GM12865 (cell line): ENCODE measurements at regions not wholly inside any gene's neighbourhood (a gene's known extent, or its start where the extent isn't known, plus 50 kb on each side); places are given as distances from the start of the nearest gene placed in this dataset.

Experiments
- DNase-seq: peaks from one replicate; pipeline ENCODE4 v3.0.0; 2010; ENCODE audit warnings: low read depth
- H3K4me3 ChIP-seq: 2 replicates; pipeline ENCODE4 v1.5.1; 2011; ENCODE audit warnings: mild to moderate bottlenecking, low read depth, low read length, control low read depth
- TF ChIP-seq, protein P1 (sequence below): IDR thresholded peaks from 2 replicates; pipeline ENCODE4 v1.5.1; 2011; ENCODE audit warnings: low read length, control low read depth, low read depth, inconsistent platforms; ENCODE audit not compliant: insufficient read depth; ENCODE audit errors: missing control alignments

DNA sequence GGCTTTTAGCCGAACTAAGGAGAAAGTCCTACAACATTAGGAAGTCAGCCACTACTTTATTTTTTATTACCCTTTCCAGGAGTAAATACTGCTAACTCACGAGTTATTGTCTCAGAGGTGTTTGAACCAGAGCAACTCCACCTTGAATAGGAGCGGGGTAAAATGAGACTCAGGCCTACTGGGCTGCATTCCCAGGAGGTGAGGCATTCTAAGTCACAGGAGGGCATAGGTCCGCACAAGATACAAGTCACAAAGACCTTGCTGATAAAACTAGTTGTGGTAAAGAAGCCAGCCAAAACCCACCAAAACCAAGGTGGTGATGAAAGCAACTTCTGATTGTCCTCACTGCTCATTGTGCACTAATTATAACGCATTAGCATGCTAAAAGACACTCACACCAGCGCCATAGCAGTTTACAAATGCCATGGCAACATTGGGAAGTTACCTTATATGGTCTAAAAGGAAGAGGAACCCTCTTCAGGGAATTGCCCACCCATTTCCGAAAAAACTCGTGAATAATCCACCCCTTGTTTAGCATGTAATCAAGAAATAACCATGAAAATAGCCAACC is 555.9 kb downstream of the IGSF11 start:
- no peak for DNase-seq
- no peak overlapping the region for H3K4me3 ChIP-seq
- TF ChIP-seq, protein P1, sequence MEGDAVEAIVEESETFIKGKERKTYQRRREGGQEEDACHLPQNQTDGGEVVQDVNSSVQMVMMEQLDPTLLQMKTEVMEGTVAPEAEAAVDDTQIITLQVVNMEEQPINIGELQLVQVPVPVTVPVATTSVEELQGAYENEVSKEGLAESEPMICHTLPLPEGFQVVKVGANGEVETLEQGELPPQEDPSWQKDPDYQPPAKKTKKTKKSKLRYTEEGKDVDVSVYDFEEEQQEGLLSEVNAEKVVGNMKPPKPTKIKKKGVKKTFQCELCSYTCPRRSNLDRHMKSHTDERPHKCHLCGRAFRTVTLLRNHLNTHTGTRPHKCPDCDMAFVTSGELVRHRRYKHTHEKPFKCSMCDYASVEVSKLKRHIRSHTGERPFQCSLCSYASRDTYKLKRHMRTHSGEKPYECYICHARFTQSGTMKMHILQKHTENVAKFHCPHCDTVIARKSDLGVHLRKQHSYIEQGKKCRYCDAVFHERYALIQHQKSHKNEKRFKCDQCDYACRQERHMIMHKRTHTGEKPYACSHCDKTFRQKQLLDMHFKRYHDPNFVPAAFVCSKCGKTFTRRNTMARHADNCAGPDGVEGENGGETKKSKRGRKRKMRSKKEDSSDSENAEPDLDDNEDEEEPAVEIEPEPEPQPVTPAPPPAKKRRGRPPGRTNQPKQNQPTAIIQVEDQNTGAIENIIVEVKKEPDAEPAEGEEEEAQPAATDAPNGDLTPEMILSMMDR, result no peak

DNA sequence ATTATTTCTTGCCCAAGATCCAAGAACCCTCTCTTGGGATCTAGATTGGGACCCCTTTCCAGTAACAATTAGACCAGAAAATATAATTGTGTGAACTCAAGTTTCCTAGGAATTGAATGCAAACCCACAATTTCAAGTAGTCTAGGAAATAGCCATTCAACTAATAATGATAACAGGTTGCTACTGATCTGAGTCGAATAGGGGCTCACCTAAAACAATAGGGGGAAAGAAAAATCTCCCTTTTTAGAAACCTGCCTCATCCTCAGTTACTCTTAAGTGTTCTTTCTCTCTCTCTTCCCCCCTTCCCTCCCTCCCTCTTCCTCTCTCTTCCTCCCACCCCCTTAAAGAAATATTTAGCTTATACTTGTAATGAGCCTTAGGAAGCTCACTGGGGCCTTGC is 555.3 kb downstream of the IGSF11 start:
- no peak overlapping the region for H3K4me3 ChIP-seq
- no peak for DNase-seq
- TF ChIP-seq, protein P1, result no peak

DNA sequence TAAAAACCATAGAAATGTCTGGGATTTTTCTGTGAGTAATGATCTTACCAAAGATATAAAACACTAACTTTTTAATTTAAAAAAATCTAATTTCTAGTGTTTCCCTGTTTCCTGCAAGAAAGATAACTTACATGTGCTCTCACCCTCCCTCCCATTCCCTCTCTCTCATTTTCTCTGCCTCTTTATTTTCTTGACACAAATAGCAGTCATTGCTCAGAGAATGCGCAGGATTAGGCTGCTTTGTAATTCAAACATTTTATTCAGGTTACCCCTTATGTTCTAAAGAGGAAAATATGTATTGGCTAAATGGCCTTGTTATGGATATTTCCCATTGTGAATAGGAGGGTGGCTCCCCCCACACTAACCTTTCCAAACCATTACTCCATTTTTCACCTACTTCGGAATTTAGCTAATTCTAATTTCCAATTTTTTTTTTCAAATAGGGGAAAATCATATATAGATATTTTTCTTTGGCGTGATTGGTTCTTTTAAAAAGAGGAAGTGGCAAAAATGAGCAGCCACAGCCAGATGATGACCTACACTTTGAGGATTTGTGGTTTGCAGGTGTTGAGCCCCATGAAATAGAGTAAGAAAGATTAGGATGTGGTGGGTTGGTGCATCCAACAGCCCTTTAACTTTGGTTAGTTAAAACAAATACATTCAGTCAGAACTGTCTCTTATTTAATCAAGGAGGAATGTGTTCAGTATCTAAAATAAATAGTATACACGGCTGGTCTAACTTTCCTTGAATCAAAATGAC is 554.4 kb downstream of the IGSF11 start:
- H3K4me3 ChIP-seq, result no peak overlapping the region
- TF ChIP-seq, protein P1, result no peak
- peak; percentile 37 for DNase-seq

DNA sequence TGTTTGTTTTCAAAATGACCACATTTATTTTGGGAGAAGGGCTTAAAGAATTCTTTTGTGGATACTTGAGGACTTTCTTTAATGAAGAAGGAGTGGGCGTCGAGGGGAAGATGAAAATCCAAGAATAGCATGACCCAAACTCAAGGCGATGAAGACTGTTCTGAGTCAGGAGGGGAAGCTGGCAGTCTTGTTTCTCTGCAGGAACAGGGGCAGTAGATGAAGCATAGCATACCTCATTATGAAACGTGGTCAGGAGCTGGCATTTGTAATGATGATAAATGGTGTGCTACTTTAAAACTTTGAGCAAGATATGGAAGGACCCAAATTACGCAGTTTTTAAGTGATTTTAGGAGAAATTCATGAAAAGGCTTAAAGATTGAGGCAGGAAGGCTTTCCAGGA is 549.0 kb downstream of the IGSF11 start:
- TF ChIP-seq, protein P1, result no peak
- H3K4me3 ChIP-seq, result no peak overlapping the region
- DNase-seq, result peak; percentile 26

DNA sequence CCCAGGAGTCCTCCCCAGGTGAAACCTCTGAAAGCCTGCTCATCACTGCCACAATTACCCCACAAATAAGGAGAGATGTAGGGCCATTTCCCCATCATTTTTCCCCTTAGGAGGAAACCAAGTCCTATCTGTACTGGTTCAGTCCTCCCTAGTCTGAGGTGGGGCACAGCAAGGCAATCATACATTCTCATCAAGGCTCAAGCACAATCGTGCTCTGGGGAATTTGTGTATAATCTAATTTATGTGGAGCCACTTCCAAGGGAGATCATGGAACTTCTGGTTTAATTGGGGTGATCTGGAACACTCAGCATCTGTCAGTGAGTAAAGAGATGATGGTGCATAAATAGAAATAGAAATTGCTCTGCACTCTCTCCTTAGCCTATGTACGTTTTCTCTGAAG is 546.9 kb downstream of the IGSF11 start:
- TF ChIP-seq, protein P1, result no peak
- no peak for DNase-seq
- no peak overlapping the region for H3K4me3 ChIP-seq

DNA sequence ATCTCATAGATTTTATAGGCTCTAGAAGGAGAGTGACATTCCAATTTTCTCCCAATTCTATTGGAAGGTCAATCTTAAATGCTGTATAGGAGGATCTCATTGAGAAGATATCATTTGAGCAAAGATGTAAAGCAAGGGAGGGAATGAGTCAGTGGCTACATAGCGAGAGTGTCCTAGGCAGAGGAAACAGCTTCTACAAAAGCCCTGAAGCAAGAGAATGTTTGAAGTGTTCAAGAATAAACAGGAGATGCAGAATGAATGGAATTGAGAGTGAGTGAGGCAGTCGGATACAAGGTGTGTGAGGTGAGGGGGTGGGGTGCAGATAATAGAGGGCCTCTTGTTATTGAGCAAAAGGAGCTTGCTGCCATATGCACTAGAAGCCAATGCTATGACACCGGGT is 545.9 kb downstream of the IGSF11 start:
- no peak overlapping the region for H3K4me3 ChIP-seq
- TF ChIP-seq, protein P1, result no peak
- no peak for DNase-seq

DNA sequence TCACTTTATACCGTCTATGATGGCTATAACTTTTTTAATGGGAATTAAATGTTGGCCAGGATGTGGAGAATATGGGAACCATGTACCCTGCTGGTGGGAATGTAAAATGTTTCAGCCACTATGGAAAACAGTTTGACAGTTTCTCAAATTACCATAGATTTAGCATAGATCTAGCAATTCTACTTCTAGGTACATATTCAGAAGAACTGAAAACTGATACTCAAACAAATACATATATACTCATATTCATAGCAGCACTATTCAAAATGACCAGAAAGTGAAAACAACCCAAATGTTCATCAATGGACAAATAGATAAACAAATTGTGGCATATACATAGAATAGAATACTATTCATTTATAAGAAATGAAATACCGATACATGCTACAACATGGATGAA is 539.4 kb downstream of the IGSF11 start:
- TF ChIP-seq, protein P1, result no peak
- no peak overlapping the region for H3K4me3 ChIP-seq
- DNase-seq, result no peak
